Cardiac muscle cell (in vitro differentiated cells and primary cell): ENCODE measurements at regions not wholly inside any gene's neighbourhood (a gene's known extent, or its start where the extent isn't known, plus 50 kb on each side); places are given as distances from the start of the nearest gene placed in this dataset.

Experiments
- DNase-seq, 2 donors: peaks; one replicate each; pipeline versions ENCODE4 v3.0.0 to v3.0.0-alpha.2; 2010 to 2017; ENCODE audit warnings: low read depth in 1 of 2, low spot score in 1 of 2
- H3K27ac ChIP-seq: fragments of 200-600 bp; sonication (generic); 2 replicates; pipeline ENCODE4 v1.5.1; 2016
- H3K27me3 ChIP-seq: fragments of 200-600 bp; sonication (generic); 2 replicates; pipeline ENCODE4 v1.6.0; 2016; ENCODE audit warnings: control low read depth
- H3K36me3 ChIP-seq: fragments of 200-600 bp; sonication (generic); 2 replicates; pipeline ENCODE4 v1.5.1; 2016; ENCODE audit warnings: control low read depth
- H3K4me1 ChIP-seq: fragments of 200-600 bp; sonication (generic); 2 replicates; pipeline ENCODE4 v1.8.1; 2017; ENCODE audit warnings: low read depth, mild to moderate bottlenecking, mixed run types
- H3K4me3 ChIP-seq: fragments of 200-600 bp; sonication (generic); 2 replicates; pipeline ENCODE4 v1.5.1; 2016; ENCODE audit warnings: mild to moderate bottlenecking
- H3K9me3 ChIP-seq: fragments of 200-600 bp; sonication (generic); 2 replicates; pipeline ENCODE4 v1.5.1; 2017; ENCODE audit warnings: low read depth, mild to moderate bottlenecking, control low read depth
- CTCF ChIP-seq: IDR thresholded peaks from 2 replicates; pipeline ENCODE4 v1.5.1; 2012; ENCODE audit warnings: low read depth, mild to moderate bottlenecking, low read length

- Histone ChIP-seq H3K27me3 (no peaks in the 10 kb centered on the region), H3K4me3 (no peak overlapping the region), H3K4me1 (no peaks in the 10 kb centered on the region), H3K27ac (no peak overlapping the region), H3K36me3 (no peaks in the 10 kb centered on the region), H3K9me3 (no peaks in the 10 kb centered on the region)
- DNase-seq = no peak
- no peak for TF ChIP-seq CTCF
Measured at GRCh38 chr6:18904681-18905080, 517.5 kb downstream of the RNF144B start.

GRCh38 chr6:18920701-18921100 lies 533.6 kb downstream of the RNF144B start:
- Histone ChIP-seq H3K36me3 (no peaks in the 10 kb centered on the region), H3K9me3 (no peaks in the 10 kb centered on the region), H3K27me3 (no peaks in the 10 kb centered on the region), H3K27ac (no peak overlapping the region), H3K4me3 (no peak overlapping the region), H3K4me1 (no peaks in the 10 kb centered on the region)
- TF ChIP-seq CTCF = no peak
- DNase-seq = no peak

GRCh38 chr6:18931086-18931485 lies 543.9 kb downstream of the RNF144B start:
- Histone ChIP-seq H3K4me3 (no peak overlapping the region), H3K27ac (no peak overlapping the region), H3K4me1 (no peaks in the 10 kb centered on the region), H3K9me3 (no peaks in the 10 kb centered on the region), H3K36me3 (no peaks in the 10 kb centered on the region), H3K27me3 (no peaks in the 10 kb centered on the region)
- TF ChIP-seq CTCF = no peak
- DNase-seq = no peak

GRCh38 chr6:18958146-18958545 lies 571.0 kb downstream of the RNF144B start:
- TF ChIP-seq CTCF = no peak
- Histone ChIP-seq H3K9me3 (no peaks in the 10 kb centered on the region), H3K36me3 (no peaks in the 10 kb centered on the region), H3K27me3 (no peaks in the 10 kb centered on the region), H3K4me3 (no peak overlapping the region), H3K4me1 (no peaks in the 10 kb centered on the region), H3K27ac (no peak overlapping the region)
- DNase-seq = no peak

- Histone ChIP-seq H3K9me3 (no peaks in the 10 kb centered on the region), H3K27me3 (no peaks in the 10 kb centered on the region), H3K4me3 (no peak overlapping the region), H3K4me1 (no peaks in the 10 kb centered on the region), H3K36me3 (no peaks in the 10 kb centered on the region), H3K27ac (no peak overlapping the region)
- no peak for DNase-seq
- TF ChIP-seq CTCF = no peak
Measured at GRCh38 chr6:18961566-18961965, 574.4 kb downstream of the RNF144B start.

GRCh38 chr6:18962361-18962905 lies 575.3 kb downstream of the RNF144B start:
- Histone ChIP-seq H3K4me1 (no peaks in the 10 kb centered on the region), H3K36me3 (no peaks in the 10 kb centered on the region), H3K27ac (no peak overlapping the region), H3K4me3 (no peak overlapping the region), H3K9me3 (no peaks in the 10 kb centered on the region), H3K27me3 (no peaks in the 10 kb centered on the region)
- no peak for DNase-seq
- no peak for TF ChIP-seq CTCF
